Testis (tissue), 2 donors: ENCODE measurements at regions not wholly inside any gene's neighbourhood (a gene's known extent, or its start where the extent isn't known, plus 50 kb on each side); places are given as distances from the start of the nearest gene placed in this dataset.

Experiments used
- CTCF ChIP-seq, 3 experiments: fragments of 450-650 bp in 2 of 3; fragments of 200-600 bp in 1 of 3; sonication (generic) in 1 of 3; IDR thresholded peaks; one replicate each; pipeline ENCODE4 v1.5.1; 2016 to 2019; ENCODE audit warnings: antibody characterized with exemption in 3 of 3, mild to moderate bottlenecking in 2 of 3, moderate library complexity in 1 of 3
- POLR2A ChIP-seq: fragments of 450-650 bp; IDR thresholded peaks from one replicate; pipeline ENCODE4 v1.6.1; 2017; ENCODE audit warnings: antibody characterized with exemption, mild to moderate bottlenecking, moderate library complexity

GRCh38 chr9:12989669-12990068 is 214.8 kb downstream of the LURAP1L start:
- TF ChIP-seq CTCF (IDR thresholded peaks at IDR 0.05) (no peak), POLR2A (no peak)
